Keratinocyte (primary cell): ENCODE measurements at regions not wholly inside any gene's neighbourhood (a gene's known extent, or its start where the extent isn't known, plus 50 kb on each side); places are given as distances from the start of the nearest gene placed in this dataset.

Source experiments
- DNase-seq: peaks from one replicate; pipeline ENCODE4 v3.0.0-alpha.2; 2011; ENCODE audit warnings: low read depth, missing footprints, low spot score
- FAIRE-seq: peaks from 2 replicates; lab custom pipeline; 2011; peaks lifted over from hg19 to GRCh38; lab: Jason Lieb, UNC
- H2AFZ ChIP-seq: 2 replicates; pipeline ENCODE4 v1.6.0; 2012; ENCODE audit warnings: low read length, control low read depth, inconsistent platforms; ENCODE audit not compliant: control insufficient read depth
- H3K27ac ChIP-seq: 2 replicates; pipeline ENCODE4 v1.5.1; 2011; ENCODE audit warnings: low read length; ENCODE audit not compliant: control insufficient read depth, insufficient read depth
- H3K27me3 ChIP-seq: 3 replicates; pipeline ENCODE4 v1.6.0; 2011; ENCODE audit warnings: low read length; ENCODE audit not compliant: control insufficient read depth, insufficient read depth; ENCODE audit errors: extremely low read depth
- H3K36me3 ChIP-seq, 2 experiments: 2 replicates in 1 of 2; 3 replicates in 1 of 2; pipeline ENCODE4 v1.5.1; 2011; ENCODE audit warnings: low read length in 2 of 2, mild to moderate bottlenecking in 1 of 2; ENCODE audit not compliant: control insufficient read depth in 2 of 2, insufficient read depth in 2 of 2; ENCODE audit errors: extremely low read depth in 1 of 2
- H3K4me1 ChIP-seq: 3 replicates; pipeline ENCODE4 v1.5.1; 2011; ENCODE audit warnings: low read length; ENCODE audit not compliant: control insufficient read depth, insufficient read depth; ENCODE audit errors: extremely low read depth
- H3K4me2 ChIP-seq: 3 replicates; pipeline ENCODE4 v1.6.0; 2011; ENCODE audit warnings: low read depth, low read length; ENCODE audit not compliant: control insufficient read depth, insufficient read depth; ENCODE audit errors: extremely low read depth
- H3K4me3 ChIP-seq, 3 experiments: fragments of 200-600 bp in 1 of 3; sonication (generic) in 1 of 3; 2 replicates in 2 of 3; 3 replicates in 1 of 3; pipeline ENCODE4 v1.5.1; 2011 to 2016; ENCODE audit warnings: low read length in 3 of 3, mild to moderate bottlenecking in 3 of 3, control low read depth in 2 of 3, inconsistent platforms in 1 of 3, low read depth in 1 of 3, mixed read lengths in 1 of 3, mixed run types in 1 of 3, moderate library complexity in 1 of 3; ENCODE audit not compliant: control insufficient read depth in 2 of 3, insufficient read depth in 2 of 3; ENCODE audit errors: extremely low read depth in 1 of 3
- H3K79me2 ChIP-seq: 2 replicates; pipeline ENCODE4 v1.6.0; 2012; ENCODE audit warnings: low read length; ENCODE audit not compliant: control insufficient read depth, insufficient read depth
- H3K9ac ChIP-seq: 3 replicates; pipeline ENCODE4 v1.6.0; 2011; ENCODE audit warnings: low read length; ENCODE audit not compliant: control insufficient read depth, insufficient read depth; ENCODE audit errors: extremely low read depth
- H3K9me1 ChIP-seq: 3 replicates; pipeline ENCODE4 v1.6.0; 2011; ENCODE audit warnings: low read length; ENCODE audit not compliant: control insufficient read depth, insufficient read depth; ENCODE audit errors: extremely low read depth
- H3K9me3 ChIP-seq: 2 replicates; pipeline ENCODE4 v1.5.1; 2012; ENCODE audit warnings: low read depth, low read length; ENCODE audit not compliant: control insufficient read depth
- H4K20me1 ChIP-seq: 3 replicates; pipeline ENCODE4 v1.6.0; 2011; ENCODE audit warnings: low read length; ENCODE audit not compliant: control insufficient read depth, insufficient read depth; ENCODE audit errors: extremely low read depth
- CTCF ChIP-seq, 3 experiments: IDR thresholded peaks in 1 of 3; conservative IDR thresholded peaks in 1 of 3; optimal IDR thresholded peaks in 1 of 3; 2 replicates in 2 of 3; 3 replicates in 1 of 3; pipeline versions ENCODE3 to v1.5.1; 2011; ENCODE audit warnings: low read length in 3 of 3, mild to moderate bottlenecking in 3 of 3, moderate library complexity in 2 of 3, control low read depth in 1 of 3, inconsistent platforms in 1 of 3; ENCODE audit not compliant: insufficient read depth in 2 of 3; ENCODE audit errors: extremely low read depth in 1 of 3
- EZH2 ChIP-seq: IDR thresholded peaks from one replicate; pipeline ENCODE4 v1.6.1; 2012; ENCODE audit warnings: inconsistent platforms, mild to moderate bottlenecking, low read length, moderate library complexity
- dilution Hi-C: fragments of 300-500 bp; cut with MboI; formaldehyde crosslinking; loops from one replicate; pipeline ENCODE4 v1.7.0; 2020; ENCODE audit warnings: low sequenced_read_pairs; ENCODE audit not compliant: extremely low pct_ligation_motif_present

GRCh38 chr2:177127821-177128220 lies 84.8 kb upstream of the HNRNPA3 start:
- H4K20me1 ChIP-seq = no peaks in the 10 kb centered on the region
- peaks cover 5% of the 10 kb centered on the region for H3K27me3 ChIP-seq
- no peak for DNase-seq
- H3K27ac ChIP-seq = no peak overlapping the region
- H3K9ac ChIP-seq = no peak overlapping the region
- FAIRE-seq = no peak
- H3K4me1 ChIP-seq = no peaks in the 10 kb centered on the region
- no peaks in the 10 kb centered on the region for H3K9me3 ChIP-seq
- TF ChIP-seq CTCF (optimal IDR thresholded peaks at IDR 0.05 in 1 of 3, IDR thresholded peaks at IDR 0.05 in 1 of 3, conservative IDR thresholded peaks at IDR 0.05 in 1 of 3; ENCODE audit: extremely low read depth in 1 of 3, insufficient read depth in 2 of 3, low read length in 3 of 3) = no peak
- no peak for TF ChIP-seq EZH2
- no peaks in the 10 kb centered on the region for H3K79me2 ChIP-seq
- no peak overlapping the region for H3K4me3 ChIP-seq
- no peaks in the 10 kb centered on the region for H3K9me1 ChIP-seq
- no peaks in the 10 kb centered on the region for H3K36me3 ChIP-seq
- no peak overlapping the region for H3K4me2 ChIP-seq
- no peak overlapping the region for H2AFZ ChIP-seq
- dilution Hi-C loops = loop anchor here (25.0 kb wide), 1 partner anchor 291 kb away; no protein-coding TSS in a partner anchor

- no peak overlapping the region for H3K27ac ChIP-seq
- no peaks in the 10 kb centered on the region for H3K9me1 ChIP-seq
- H3K36me3 ChIP-seq = no peaks in the 10 kb centered on the region
- H3K4me1 ChIP-seq = no peaks in the 10 kb centered on the region
- H3K4me2 ChIP-seq = no peak overlapping the region
- TF ChIP-seq EZH2 (no peak), CTCF (optimal IDR thresholded peaks at IDR 0.05 in 1 of 3, IDR thresholded peaks at IDR 0.05 in 1 of 3, conservative IDR thresholded peaks at IDR 0.05 in 1 of 3; ENCODE audit: extremely low read depth in 1 of 3, insufficient read depth in 2 of 3, low read length in 3 of 3) (no peak)
- peaks cover 5% of the 10 kb centered on the region for H3K27me3 ChIP-seq
- DNase-seq = no peak
- no peak for FAIRE-seq
- no peaks in the 10 kb centered on the region for H3K9me3 ChIP-seq
- no peak overlapping the region for H2AFZ ChIP-seq
- no peaks in the 10 kb centered on the region for H4K20me1 ChIP-seq
- H3K4me3 ChIP-seq = no peak overlapping the region
- dilution Hi-C loops = loop anchor here (25.0 kb wide), 1 partner anchor 292 kb away; no protein-coding TSS in a partner anchor
- no peaks in the 10 kb centered on the region for H3K79me2 ChIP-seq
- no peak overlapping the region for H3K9ac ChIP-seq
Measured at GRCh38 chr2:177129610-177130009, 83.0 kb upstream of the HNRNPA3 start.
